DMS53 treated with DMSO at 0.1 percent for 48 hours (cell line): ENCODE measurements at regions not wholly inside any gene's neighbourhood (a gene's known extent, or its start where the extent isn't known, plus 50 kb on each side); places are given as distances from the start of the nearest gene placed in this dataset.
A peak's percentile ranks its signal among the peaks of the same experiment; 100 is the strongest.

Experiments
- DNase-seq: peaks from one replicate; lab custom pipeline; 2025; ENCODE audit not compliant: unreplicated experiment; lab: John Stamatoyannopoulos, UW

- no peak for DNase-seq
These were observed 63.6 kb downstream of the NUDT12 start for GRCh38 chr5:103498800-103499551.

- no peak for DNase-seq
These were observed 64.4 kb downstream of the NUDT12 start for GRCh38 chr5:103498211-103498610.

GRCh38 chr5:103497781-103498180 is 64.8 kb downstream of the NUDT12 start:
- no peak for DNase-seq

- no peak for DNase-seq
These were observed 72.4 kb downstream of the NUDT12 start for GRCh38 chr5:103490030-103490739.

GRCh38 chr5:103489307-103489706 is 73.3 kb downstream of the NUDT12 start:
- no peak for DNase-seq

GRCh38 chr5:103487822-103488493 is 74.6 kb downstream of the NUDT12 start:
- DNase-seq = no peak

GRCh38 chr5:103487218-103487617 is 75.4 kb downstream of the NUDT12 start:
- no peak for DNase-seq

- no peak for DNase-seq
These were observed 75.8 kb downstream of the NUDT12 start for GRCh38 chr5:103486739-103487138.

- DNase-seq = no peak
These were observed 82.3 kb downstream of the NUDT12 start for GRCh38 chr5:103480246-103480645.

- no peak for DNase-seq
These were observed 84.9 kb downstream of the NUDT12 start for GRCh38 chr5:103477678-103478077.

GRCh38 chr5:103476811-103477210 is 85.8 kb downstream of the NUDT12 start:
- DNase-seq = no peak

GRCh38 chr5:103475629-103476240 is 86.9 kb downstream of the NUDT12 start:
- peak; percentile 29 for DNase-seq

- DNase-seq = no peak
These were observed 87.9 kb downstream of the NUDT12 start for GRCh38 chr5:103474677-103475076.

- DNase-seq = no peak
These were observed 88.9 kb downstream of the NUDT12 start for GRCh38 chr5:103473725-103474124.

GRCh38 chr5:103472830-103473229 is 89.8 kb downstream of the NUDT12 start:
- no peak for DNase-seq

- no peak for DNase-seq
These were observed 90.3 kb downstream of the NUDT12 start for GRCh38 chr5:103472265-103472664.

- no peak for DNase-seq
These were observed 93.1 kb downstream of the NUDT12 start for GRCh38 chr5:103469288-103470040.

GRCh38 chr5:103467831-103468230 is 94.8 kb downstream of the NUDT12 start:
- DNase-seq = no peak

GRCh38 chr5:103466495-103466894 is 96.1 kb downstream of the NUDT12 start:
- DNase-seq = no peak

GRCh38 chr5:103465891-103466290 is 96.7 kb downstream of the NUDT12 start:
- no peak for DNase-seq
